Esophagus squamous epithelium (tissue), 5 donors: ENCODE measurements at regions not wholly inside any gene's neighbourhood (a gene's known extent, or its start where the extent isn't known, plus 50 kb on each side); places are given as distances from the start of the nearest gene placed in this dataset.

ENCODE experiments used
- DNase-seq: peaks from one replicate; lab custom pipeline; 2025; lab: John Stamatoyannopoulos, UW
- H3K27ac ChIP-seq, 4 donors: fragments of 200-600 bp; sonication (generic); one replicate each; pipeline ENCODE4 v1.5.1; 2016 to 2019; ENCODE audit warnings: mild to moderate bottlenecking in 1 of 4
- H3K27me3 ChIP-seq, 4 donors: fragments of 200-600 bp; sonication (generic); 1 replicate in 3 of 4; 2 replicates in 1 of 4; pipeline versions ENCODE4 v1.5.1 to v1.6.0; 2017 to 2021; ENCODE audit warnings: antibody characterized with exemption in 1 of 4
- H3K36me3 ChIP-seq, 3 donors: fragments of 200-600 bp; sonication (generic); one replicate each; pipeline ENCODE4 v1.5.1; 2016 to 2019
- H3K4me1 ChIP-seq, 3 donors: fragments of 200-600 bp; sonication (generic); one replicate each; pipeline ENCODE4 v1.5.1; 2017 to 2019
- H3K4me3 ChIP-seq, 4 donors: fragments of 200-600 bp; sonication (generic); 1 replicate in 3 of 4; 2 replicates in 1 of 4; pipeline ENCODE4 v1.5.1; 2016 to 2019; ENCODE audit warnings: mild to moderate bottlenecking in 2 of 4, moderate library complexity in 1 of 4
- H3K9me3 ChIP-seq, 3 donors: fragments of 200-600 bp; sonication (generic); one replicate each; pipeline ENCODE4 v1.5.1; 2016 to 2019
- POLR2A ChIP-seq, 4 donors: fragments of 450-650 bp; IDR thresholded peaks; one replicate each; pipeline ENCODE4 v1.6.1; 2017; ENCODE audit warnings: antibody characterized with exemption in 4 of 4, mild to moderate bottlenecking in 4 of 4, moderate library complexity in 3 of 4
- WGBS, 2 donors: methylation state at CpG; one replicate each; pipeline ENCODE4 v1.1.5; 2018; 5-methylcytosine and 5-hydroxymethylcytosine counted together
- intact Hi-C: fragments of 100-400 bp; cut with DNase I; formaldehyde crosslinking; loops from one replicate; pipeline ENCODE4 v1.15.0; 2022
- TF ChIP-seq, protein P1 (sequence below), 6 experiments: fragments of 450-650 bp in 4 of 6; fragments of 200-600 bp in 2 of 6; sonication (generic) in 2 of 6; IDR thresholded peaks; one replicate each; pipeline ENCODE4 v1.5.1; 2016 to 2019; ENCODE audit warnings: antibody characterized with exemption in 6 of 6, mild to moderate bottlenecking in 4 of 6, moderate library complexity in 4 of 6
- donor health status: DM: yes; HTN: yes; CAD: no.

DNA sequence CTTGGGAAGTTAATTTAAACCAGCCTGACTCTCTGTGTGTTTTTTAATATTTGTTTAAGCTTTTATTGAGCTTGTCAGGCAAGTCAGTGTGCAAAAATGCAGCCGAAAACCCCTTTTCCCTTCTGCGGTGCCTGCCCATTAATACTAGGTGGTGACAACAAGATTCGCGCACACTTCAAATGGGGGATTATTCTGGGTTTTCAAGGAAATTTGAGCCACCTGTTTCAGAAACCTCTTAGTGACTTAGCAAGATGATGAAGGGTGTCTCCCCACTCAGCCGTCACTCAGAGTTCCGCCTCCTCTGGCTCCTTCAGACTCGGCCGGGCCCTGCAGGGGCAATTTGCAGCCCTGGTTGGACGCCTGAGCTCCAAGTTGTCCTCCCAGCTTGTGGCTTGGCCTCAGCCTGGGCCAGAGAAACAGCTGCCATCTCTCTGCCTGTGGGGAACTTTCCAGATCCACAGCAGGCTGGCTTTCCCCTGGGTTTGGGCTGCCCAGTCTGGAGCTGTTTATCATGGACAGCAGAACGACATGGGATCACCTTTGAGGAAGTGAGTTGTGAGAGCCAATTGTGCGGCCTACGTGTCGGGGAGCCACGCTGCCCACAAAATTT, 75.9 kb downstream of the SPRY4 start:
- H3K27ac ChIP-seq: peak overlapping the region in 2 of 4 donors; percentile 25 to 45
- 76 to 80% methylated on average over 6 to 8 of the region's 14 CpGs for WGBS, 2 donors

GRCh38 chr5:142246258-142246657, 78.6 kb downstream of the SPRY4 start:
- Histone ChIP-seq H3K27ac (peak overlapping the region; percentile 22 to 71 (median 44)), H3K4me3 (no peak overlapping the region), H3K36me3 (no peaks in the 10 kb centered on the region), H3K27me3 (no peaks in the 10 kb centered on the region), H3K4me1 (peaks cover 0 to 15% (median 3%) of the 10 kb centered on the region in 3 donors), H3K9me3 (no peaks in the 10 kb centered on the region)
- DNase-seq: no peak
- intact Hi-C loops: no loop called here
- 51 to 57% methylated on average over 7 of the region's 9 CpGs for WGBS, 2 donors
- TF ChIP-seq POLR2A (IDR thresholded peaks at IDR 0.05): no peak
- TF ChIP-seq, protein P1, sequence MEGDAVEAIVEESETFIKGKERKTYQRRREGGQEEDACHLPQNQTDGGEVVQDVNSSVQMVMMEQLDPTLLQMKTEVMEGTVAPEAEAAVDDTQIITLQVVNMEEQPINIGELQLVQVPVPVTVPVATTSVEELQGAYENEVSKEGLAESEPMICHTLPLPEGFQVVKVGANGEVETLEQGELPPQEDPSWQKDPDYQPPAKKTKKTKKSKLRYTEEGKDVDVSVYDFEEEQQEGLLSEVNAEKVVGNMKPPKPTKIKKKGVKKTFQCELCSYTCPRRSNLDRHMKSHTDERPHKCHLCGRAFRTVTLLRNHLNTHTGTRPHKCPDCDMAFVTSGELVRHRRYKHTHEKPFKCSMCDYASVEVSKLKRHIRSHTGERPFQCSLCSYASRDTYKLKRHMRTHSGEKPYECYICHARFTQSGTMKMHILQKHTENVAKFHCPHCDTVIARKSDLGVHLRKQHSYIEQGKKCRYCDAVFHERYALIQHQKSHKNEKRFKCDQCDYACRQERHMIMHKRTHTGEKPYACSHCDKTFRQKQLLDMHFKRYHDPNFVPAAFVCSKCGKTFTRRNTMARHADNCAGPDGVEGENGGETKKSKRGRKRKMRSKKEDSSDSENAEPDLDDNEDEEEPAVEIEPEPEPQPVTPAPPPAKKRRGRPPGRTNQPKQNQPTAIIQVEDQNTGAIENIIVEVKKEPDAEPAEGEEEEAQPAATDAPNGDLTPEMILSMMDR (IDR thresholded peaks at IDR 0.05): no peak

More for the DNA sequence above, 75.9 kb downstream of the SPRY4 start:
- TF ChIP-seq, protein P1 (IDR thresholded peaks at IDR 0.05): no peak
- TF ChIP-seq POLR2A (IDR thresholded peaks at IDR 0.05): no peak
- Histone ChIP-seq H3K4me1 (peaks cover 0 to 15% (median 3%) of the 10 kb centered on the region in 3 donors), H3K9me3 (no peaks in the 10 kb centered on the region), H3K4me3 (no peak overlapping the region), H3K27me3 (no peaks in the 10 kb centered on the region), H3K36me3 (no peaks in the 10 kb centered on the region)
- intact Hi-C loops: no loop called here
- DNase-seq: no peak

DNA sequence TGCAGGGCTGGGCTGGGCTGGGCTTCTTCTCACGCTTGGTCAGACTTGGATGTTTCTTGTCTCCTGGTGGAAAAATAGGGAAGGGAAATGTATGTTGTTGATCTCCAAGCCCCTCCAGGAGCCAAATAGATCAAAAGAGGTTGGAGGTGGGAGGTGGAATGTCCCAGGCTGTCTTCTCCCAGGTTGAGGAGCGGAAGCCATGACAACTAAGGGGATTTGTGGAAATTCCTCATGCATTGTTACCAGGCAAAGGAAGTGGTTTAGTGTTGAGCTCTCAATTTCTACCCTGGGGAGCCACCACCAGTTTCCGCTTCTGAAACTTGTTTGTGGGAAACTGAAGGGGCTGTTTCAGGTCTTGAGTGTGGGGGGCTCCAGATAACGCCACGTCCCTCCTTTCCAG, 79.0 kb downstream of the SPRY4 start:
- TF ChIP-seq POLR2A (IDR thresholded peaks at IDR 0.05): no peak
- TF ChIP-seq, protein P1 (IDR thresholded peaks at IDR 0.05): no peak
- Histone ChIP-seq H3K4me1 (peaks cover 0 to 15% (median 3%) of the 10 kb centered on the region in 3 donors), H3K36me3 (no peaks in the 10 kb centered on the region), H3K27me3 (no peaks in the 10 kb centered on the region), H3K27ac (peak overlapping the region; percentile 22 to 71 (median 44)), H3K4me3 (no peak overlapping the region), H3K9me3 (no peaks in the 10 kb centered on the region)
- WGBS, 2 donors: 35 to 67% methylated on average over 2 to 5 of the region's 5 CpGs
- intact Hi-C loops: no loop called here
- DNase-seq: no peak

DNA sequence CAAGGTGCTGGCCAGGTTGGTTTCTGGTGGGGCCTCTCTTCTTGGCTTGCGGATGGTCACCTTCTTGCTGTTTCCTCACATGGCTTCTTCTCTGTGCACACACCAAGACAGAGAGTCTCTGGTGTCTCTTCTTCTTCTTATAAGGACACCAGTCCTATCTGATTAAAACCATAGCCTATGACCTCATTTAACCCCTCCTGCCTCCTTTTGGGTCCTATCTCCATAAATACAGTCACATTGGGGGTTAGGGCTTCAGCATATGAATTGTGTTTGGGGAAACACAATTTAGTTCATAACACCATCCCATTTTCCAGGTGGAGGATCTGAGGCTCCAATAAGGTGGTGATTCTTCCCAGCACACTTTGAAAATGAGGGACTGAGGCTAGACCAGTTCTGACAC, 80.4 kb downstream of the SPRY4 start:
- intact Hi-C loops: no loop called here
- H3K36me3 ChIP-seq: no peaks in the 10 kb centered on the region
- no peak for DNase-seq
- H3K9me3 ChIP-seq: no peaks in the 10 kb centered on the region
- TF ChIP-seq POLR2A (IDR thresholded peaks at IDR 0.05): no peak
- TF ChIP-seq, protein P1 (IDR thresholded peaks at IDR 0.05): no peak
- H3K27me3 ChIP-seq: no peaks in the 10 kb centered on the region
- H3K27ac ChIP-seq: no peak overlapping the region
- WGBS, 2 donors: 100% methylated on average over 1 of the region's 1 CpG
- H3K4me3 ChIP-seq: no peak overlapping the region
- peaks cover 0 to 15% (median 3%) of the 10 kb centered on the region in 3 donors for H3K4me1 ChIP-seq

- 74 to 78% methylated on average over 3 of the region's 3 CpGs for WGBS, 2 donors
- TF ChIP-seq, protein P1 (IDR thresholded peaks at IDR 0.05): no peak
- no peak for TF ChIP-seq POLR2A (IDR thresholded peaks at IDR 0.05)
- Histone ChIP-seq H3K36me3 (no peaks in the 10 kb centered on the region), H3K27me3 (no peaks in the 10 kb centered on the region), H3K27ac (no peak overlapping the region), H3K4me1 (peaks cover 0 to 15% (median 3%) of the 10 kb centered on the region in 3 donors), H3K4me3 (no peak overlapping the region), H3K9me3 (no peaks in the 10 kb centered on the region)
- no peak for DNase-seq
- intact Hi-C loops: no loop called here
Observed at GRCh38 chr5:142242272-142242671, 82.5 kb downstream of the SPRY4 start.
